Sigmoid colon (tissue), 4 donors: ENCODE measurements at regions not wholly inside any gene's neighbourhood (a gene's known extent, or its start where the extent isn't known, plus 50 kb on each side); places are given as distances from the start of the nearest gene placed in this dataset.

ENCODE experiments used
- POLR2A ChIP-seq, 2 donors: fragments of 450-650 bp; IDR thresholded peaks; one replicate each; pipeline ENCODE4 v1.6.1; 2016; ENCODE audit warnings: antibody characterized with exemption in 2 of 2, mild to moderate bottlenecking in 2 of 2, moderate library complexity in 2 of 2
- POLR2AphosphoS5 ChIP-seq, 4 donors: sonication (generic); formaldehyde crosslinking; IDR thresholded peaks; one replicate each; pipeline ENCODE4 v1.6.1; 2017; ENCODE audit warnings: antibody characterized with exemption in 4 of 4
- TF ChIP-seq, protein P1 (sequence below), 4 experiments: fragments of 450-650 bp in 3 of 4; fragments of 200-600 bp in 1 of 4; IDR thresholded peaks; one replicate each; pipeline ENCODE4 v1.5.1; 2016 to 2019; ENCODE audit warnings: antibody characterized with exemption in 4 of 4, mild to moderate bottlenecking in 3 of 4, moderate library complexity in 2 of 4

DNA sequence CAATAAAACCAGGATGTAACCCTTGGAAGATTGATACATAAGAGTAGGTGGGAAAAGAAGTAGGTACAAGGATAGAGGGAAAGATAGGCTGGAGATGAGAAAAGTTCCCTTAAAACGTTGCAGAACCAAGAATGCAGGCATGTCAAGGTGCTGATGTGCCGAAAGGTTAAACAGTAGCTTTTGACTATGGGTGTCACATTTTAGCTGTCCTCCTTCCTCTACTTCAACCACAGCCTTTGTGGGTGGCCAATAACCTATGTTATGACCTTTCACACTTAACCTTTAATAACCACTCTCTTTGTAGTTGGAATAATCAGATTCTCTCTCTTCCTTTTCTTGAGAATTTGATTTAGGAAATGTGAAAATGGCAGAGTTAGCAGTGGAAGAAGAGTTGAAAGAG is 184.5 kb upstream of the GAP43 start:
- TF ChIP-seq, protein P1, sequence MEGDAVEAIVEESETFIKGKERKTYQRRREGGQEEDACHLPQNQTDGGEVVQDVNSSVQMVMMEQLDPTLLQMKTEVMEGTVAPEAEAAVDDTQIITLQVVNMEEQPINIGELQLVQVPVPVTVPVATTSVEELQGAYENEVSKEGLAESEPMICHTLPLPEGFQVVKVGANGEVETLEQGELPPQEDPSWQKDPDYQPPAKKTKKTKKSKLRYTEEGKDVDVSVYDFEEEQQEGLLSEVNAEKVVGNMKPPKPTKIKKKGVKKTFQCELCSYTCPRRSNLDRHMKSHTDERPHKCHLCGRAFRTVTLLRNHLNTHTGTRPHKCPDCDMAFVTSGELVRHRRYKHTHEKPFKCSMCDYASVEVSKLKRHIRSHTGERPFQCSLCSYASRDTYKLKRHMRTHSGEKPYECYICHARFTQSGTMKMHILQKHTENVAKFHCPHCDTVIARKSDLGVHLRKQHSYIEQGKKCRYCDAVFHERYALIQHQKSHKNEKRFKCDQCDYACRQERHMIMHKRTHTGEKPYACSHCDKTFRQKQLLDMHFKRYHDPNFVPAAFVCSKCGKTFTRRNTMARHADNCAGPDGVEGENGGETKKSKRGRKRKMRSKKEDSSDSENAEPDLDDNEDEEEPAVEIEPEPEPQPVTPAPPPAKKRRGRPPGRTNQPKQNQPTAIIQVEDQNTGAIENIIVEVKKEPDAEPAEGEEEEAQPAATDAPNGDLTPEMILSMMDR (IDR thresholded peaks at IDR 0.05) = no peak
- TF ChIP-seq POLR2A (IDR thresholded peaks at IDR 0.05) (no peak), POLR2AphosphoS5 (IDR thresholded peaks at IDR 0.05) (no peak)
